GM18520 (cell line): ENCODE measurements at regions not wholly inside any gene's neighbourhood (a gene's known extent, or its start where the extent isn't known, plus 50 kb on each side); places are given as distances from the start of the nearest gene placed in this dataset.
"Not testable (repeated sequence)": the region's sequence is repeated elsewhere in the genome, so short reads cannot be mapped to it uniquely, and the experiment has no call there.

Experiments
- ATAC-seq: cut with Tn5 transposase; IDR thresholded peaks from one replicate; pipeline ENCODE4 v1.9.1; 2021; ENCODE audit not compliant: unreplicated experiment

GRCh38 chr4:115190529-115190928 is 77.1 kb upstream of the NDST4 start:
- ATAC-seq = no peak

GRCh38 chr4:115187136-115187535 is 73.7 kb upstream of the NDST4 start:
- no peak for ATAC-seq

DNA sequence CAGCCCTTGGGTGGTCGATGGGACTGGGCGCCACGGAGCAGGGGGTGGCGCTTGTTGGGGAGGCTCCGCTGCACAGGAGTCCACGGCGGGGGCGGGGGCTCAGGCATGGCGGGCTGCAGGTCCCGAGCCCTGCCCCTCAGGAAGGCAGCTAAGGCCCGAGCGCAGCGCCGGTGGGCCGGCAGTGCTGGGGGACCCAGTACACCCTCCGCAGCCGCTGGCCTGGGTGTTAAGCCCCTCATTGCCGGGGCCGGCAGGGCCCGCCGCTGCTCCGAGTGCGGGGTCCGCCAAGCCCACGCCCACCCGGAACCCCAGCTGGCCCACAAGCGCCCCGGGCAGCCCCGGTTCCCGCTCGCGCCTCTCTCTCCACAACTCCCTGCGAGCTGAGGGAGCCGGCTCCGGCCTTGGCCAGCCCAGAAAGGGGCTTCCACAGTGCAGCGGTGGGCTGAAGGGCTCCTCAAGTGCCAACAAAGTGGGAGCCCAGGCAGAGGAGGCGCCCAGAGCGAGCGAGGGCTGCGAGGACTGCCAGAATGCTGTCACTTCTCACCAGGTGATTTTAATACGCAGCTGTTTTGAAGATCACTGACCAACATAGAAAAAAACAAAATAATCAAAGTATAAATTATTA is 66.1 kb upstream of the NDST4 start:
- ATAC-seq = not testable (repeated sequence)

DNA sequence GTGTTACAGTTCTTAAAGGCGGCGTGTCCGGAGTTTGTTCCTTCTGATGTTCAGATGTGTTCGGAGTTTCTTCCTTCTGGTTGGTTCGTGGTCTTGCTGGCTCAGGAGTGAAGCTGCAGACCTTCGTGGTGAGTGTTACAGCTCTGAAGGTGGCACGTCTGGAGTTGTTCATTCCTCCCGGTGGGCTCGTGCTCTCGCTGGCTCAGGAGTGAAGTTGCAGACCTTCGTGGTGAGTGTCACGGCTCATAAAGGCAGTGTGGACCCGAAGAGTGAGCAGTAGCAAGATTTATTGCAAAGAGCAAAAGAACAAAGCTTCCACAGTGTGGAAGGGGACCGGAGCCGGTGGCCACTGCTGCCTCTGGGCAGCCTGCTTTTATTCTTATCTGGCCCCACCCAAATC is 65.3 kb upstream of the NDST4 start:
- ATAC-seq = not testable (repeated sequence)

DNA sequence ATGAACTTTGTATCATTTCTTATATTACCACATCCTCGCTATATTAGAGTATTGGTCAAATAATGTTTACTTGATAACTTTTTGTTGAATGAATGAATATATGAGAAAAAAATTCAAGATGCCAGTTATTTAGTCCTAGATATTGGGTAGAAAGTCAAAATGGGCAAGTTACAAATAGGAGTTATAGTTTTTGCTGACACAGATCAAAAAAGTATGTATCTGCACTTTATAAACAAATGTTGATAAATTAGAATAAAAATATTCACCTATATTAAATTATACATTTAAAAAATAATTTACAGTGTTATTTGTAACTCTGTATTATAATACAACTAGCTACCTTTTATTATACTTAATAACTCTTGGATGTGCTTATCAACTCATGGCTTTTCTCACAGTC is 57.8 kb upstream of the NDST4 start:
- no peak for ATAC-seq

GRCh38 chr4:115165503-115165902 is 52.1 kb upstream of the NDST4 start:
- ATAC-seq = no peak
